Transverse colon (tissue), 4 donors: ENCODE measurements at regions not wholly inside any gene's neighbourhood (a gene's known extent, or its start where the extent isn't known, plus 50 kb on each side); places are given as distances from the start of the nearest gene placed in this dataset.
A peak's percentile ranks its signal among the peaks of the same experiment; 100 is the strongest.

Experiments
- DNase-seq: peaks from one replicate; pipeline ENCODE4 v3.0.0-alpha.2; 2019
- H3K27ac ChIP-seq, 4 donors: fragments of 200-600 bp; sonication (generic); 2 replicates each; pipeline ENCODE4 v1.5.1; 2016 to 2018; ENCODE audit warnings: inconsistent platforms in 4 of 4
- H3K27me3 ChIP-seq: fragments of 200-600 bp; sonication (generic); 2 replicates; pipeline ENCODE4 v1.5.1; 2017; ENCODE audit warnings: inconsistent platforms
- H3K36me3 ChIP-seq, 4 donors: fragments of 200-600 bp; sonication (generic); 2 replicates each; pipeline ENCODE4 v1.5.1; 2017 to 2019; ENCODE audit warnings: inconsistent platforms in 4 of 4
- H3K4me1 ChIP-seq, 4 donors: fragments of 200-600 bp; sonication (generic); 2 replicates each; pipeline ENCODE4 v1.5.1; 2017 to 2020; ENCODE audit warnings: inconsistent platforms in 4 of 4
- H3K4me3 ChIP-seq, 4 donors: fragments of 200-600 bp; sonication (generic); 1 replicate in 1 of 4; 2 replicates in 3 of 4; pipeline versions ENCODE4 v1.5.1 to v1.6.1; 2017 to 2019; ENCODE audit warnings: inconsistent platforms in 4 of 4
- H3K9me3 ChIP-seq, 2 donors: fragments of 200-600 bp; sonication (generic); 2 replicates each; pipeline ENCODE4 v1.5.1; 2017 to 2019; ENCODE audit warnings: inconsistent platforms in 2 of 2
- EP300 ChIP-seq: sonication (generic); formaldehyde crosslinking; IDR thresholded peaks from one replicate; pipeline ENCODE4 v1.6.1; 2017; ENCODE audit warnings: antibody characterized with exemption, low read depth
- POLR2A ChIP-seq: fragments of 450-650 bp; IDR thresholded peaks from one replicate; pipeline ENCODE4 v1.6.1; 2016; ENCODE audit warnings: antibody characterized with exemption, mild to moderate bottlenecking, moderate library complexity
- POLR2AphosphoS5 ChIP-seq, 3 donors: sonication (generic); formaldehyde crosslinking; IDR thresholded peaks; one replicate each; pipeline ENCODE4 v1.6.1; 2016; ENCODE audit warnings: antibody characterized with exemption in 3 of 3
- WGBS, 2 donors: methylation state at CpG; one replicate each; pipeline ENCODE4 v1.1.5; 2018; ENCODE audit warnings: low coverage in 1 of 2; 5-methylcytosine and 5-hydroxymethylcytosine counted together
- in situ Hi-C, 4 donors: fragments of 200-750 bp; cut with MboI; loops; one replicate each; pipeline versions ENCODE4 v1.15.0 to v1.15.1; 2017; ENCODE audit warnings: low sequenced_read_pairs in 3 of 4, low pct_ligation_motif_present in 1 of 4, low pct_unique_long_range_greater_than_20kb in 1 of 4
- intact Hi-C: fragments of 100-400 bp; cut with DNase I; formaldehyde crosslinking; loops from one replicate; pipeline ENCODE4 v1.15.1; 2023; ENCODE audit warnings: low total_unique reads
- TF ChIP-seq, protein P1 (sequence below), 5 experiments: fragments of 200-600 bp in 3 of 5; fragments of 450-650 bp in 2 of 5; sonication (generic) in 3 of 5; IDR thresholded peaks; 1 replicate in 2 of 5; 2 replicates in 3 of 5; pipeline ENCODE4 v1.5.1; 2016 to 2017; ENCODE audit warnings: antibody characterized with exemption in 5 of 5, inconsistent platforms in 3 of 5, mild to moderate bottlenecking in 2 of 5, moderate library complexity in 1 of 5

DNA sequence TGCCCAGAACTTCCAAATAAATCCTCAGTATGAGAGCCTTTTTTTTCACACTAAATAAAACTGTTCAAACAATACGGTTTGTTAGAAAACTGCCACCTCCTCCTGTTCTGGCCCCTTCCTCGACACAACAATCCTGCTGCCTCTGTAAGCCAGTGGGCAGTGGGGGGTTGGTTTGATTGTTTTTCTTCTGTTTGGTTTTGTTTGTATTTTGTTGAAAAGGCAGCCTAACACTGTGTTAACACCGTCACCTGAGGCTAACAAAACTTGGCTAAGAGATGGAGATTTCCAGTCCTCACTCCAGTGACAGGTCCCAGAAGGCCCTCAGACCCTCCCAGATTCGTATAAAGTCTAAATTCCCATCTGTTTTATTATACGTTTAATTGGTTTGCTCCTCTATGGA, 402.1 kb downstream of the ZNF521 start:
- no peaks in the 10 kb centered on the region for H3K9me3 ChIP-seq
- DNase-seq: no peak
- no peaks in the 10 kb centered on the region for H3K27me3 ChIP-seq
- in situ Hi-C loops: loop anchor here in 1 of 4 donors (25.0 kb wide), 1 partner anchor 113 kb away; no protein-coding TSS in a partner anchor
- no peak overlapping the region for H3K4me3 ChIP-seq
- 84 to 92% methylated on average over 3 to 5 of the region's 5 CpGs for WGBS, 2 donors
- intact Hi-C loops: no loop called here
- H3K36me3 ChIP-seq: no peaks in the 10 kb centered on the region
- H3K4me1 ChIP-seq: no peaks in the 10 kb centered on the region
- no peak overlapping the region for H3K27ac ChIP-seq
- TF ChIP-seq POLR2A (no peak), POLR2AphosphoS5 (IDR thresholded peaks at IDR 0.05) (no peak), EP300 (no peak)
- TF ChIP-seq, protein P1, sequence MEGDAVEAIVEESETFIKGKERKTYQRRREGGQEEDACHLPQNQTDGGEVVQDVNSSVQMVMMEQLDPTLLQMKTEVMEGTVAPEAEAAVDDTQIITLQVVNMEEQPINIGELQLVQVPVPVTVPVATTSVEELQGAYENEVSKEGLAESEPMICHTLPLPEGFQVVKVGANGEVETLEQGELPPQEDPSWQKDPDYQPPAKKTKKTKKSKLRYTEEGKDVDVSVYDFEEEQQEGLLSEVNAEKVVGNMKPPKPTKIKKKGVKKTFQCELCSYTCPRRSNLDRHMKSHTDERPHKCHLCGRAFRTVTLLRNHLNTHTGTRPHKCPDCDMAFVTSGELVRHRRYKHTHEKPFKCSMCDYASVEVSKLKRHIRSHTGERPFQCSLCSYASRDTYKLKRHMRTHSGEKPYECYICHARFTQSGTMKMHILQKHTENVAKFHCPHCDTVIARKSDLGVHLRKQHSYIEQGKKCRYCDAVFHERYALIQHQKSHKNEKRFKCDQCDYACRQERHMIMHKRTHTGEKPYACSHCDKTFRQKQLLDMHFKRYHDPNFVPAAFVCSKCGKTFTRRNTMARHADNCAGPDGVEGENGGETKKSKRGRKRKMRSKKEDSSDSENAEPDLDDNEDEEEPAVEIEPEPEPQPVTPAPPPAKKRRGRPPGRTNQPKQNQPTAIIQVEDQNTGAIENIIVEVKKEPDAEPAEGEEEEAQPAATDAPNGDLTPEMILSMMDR (IDR thresholded peaks at IDR 0.05): no peak

DNA sequence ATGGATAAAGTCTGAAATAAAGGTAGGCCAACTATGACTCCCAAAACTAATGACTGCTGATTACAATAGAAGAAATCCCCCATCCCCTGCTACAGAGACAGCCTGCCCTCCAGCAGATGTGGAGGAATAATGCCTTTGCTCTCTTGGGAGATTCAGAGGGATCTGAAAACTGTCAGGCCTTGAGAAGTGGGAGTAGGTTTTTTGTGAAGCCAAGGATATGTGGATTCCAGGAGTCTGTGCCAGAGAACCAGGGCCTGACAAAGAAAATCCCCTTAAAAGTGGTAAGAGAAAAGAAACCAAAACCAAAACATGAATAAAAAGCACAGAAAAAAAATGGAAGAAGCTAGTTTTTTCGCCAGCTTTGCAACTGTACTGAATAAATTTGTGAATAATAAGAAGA, 397.6 kb downstream of the ZNF521 start:
- H3K4me3 ChIP-seq: no peak overlapping the region
- no peaks in the 10 kb centered on the region for H3K9me3 ChIP-seq
- DNase-seq: no peak
- no peak overlapping the region for H3K27ac ChIP-seq
- intact Hi-C loops: no loop called here
- WGBS, 2 donors: 74 to 91% methylated on average over 1 of the region's 1 CpG
- peaks cover 0 to 3% (median 0%) of the 10 kb centered on the region in 4 donors for H3K4me1 ChIP-seq
- no peaks in the 10 kb centered on the region for H3K36me3 ChIP-seq
- H3K27me3 ChIP-seq: no peaks in the 10 kb centered on the region
- TF ChIP-seq POLR2A (no peak), EP300 (no peak), POLR2AphosphoS5 (IDR thresholded peaks at IDR 0.05) (no peak)
- TF ChIP-seq, protein P1 (IDR thresholded peaks at IDR 0.05): no peak
- in situ Hi-C loops: no loop called here

DNA sequence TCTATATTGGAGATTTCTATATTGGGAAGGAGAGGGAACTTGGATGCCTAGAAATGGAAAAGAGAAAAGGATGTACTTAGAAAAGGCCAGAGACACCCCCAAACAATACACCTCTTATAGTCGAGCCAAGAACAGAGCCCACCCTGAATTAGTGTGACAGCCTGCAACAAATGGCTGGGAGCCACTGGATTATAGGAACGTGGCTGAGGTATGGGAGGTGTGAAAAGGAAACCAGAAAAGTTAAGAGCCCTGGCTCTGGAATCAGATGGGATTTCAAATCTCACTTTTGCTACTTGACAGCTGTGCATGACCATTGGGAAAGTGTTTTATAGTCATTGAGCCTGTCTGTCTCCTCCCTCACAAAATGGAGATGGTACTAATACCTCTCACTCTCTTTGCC, 394.0 kb downstream of the ZNF521 start:
- Histone ChIP-seq H3K4me1 (peaks cover 0 to 3% (median 0%) of the 10 kb centered on the region in 4 donors), H3K27me3 (no peaks in the 10 kb centered on the region), H3K9me3 (no peaks in the 10 kb centered on the region), H3K4me3 (no peak overlapping the region), H3K27ac (no peak overlapping the region), H3K36me3 (no peaks in the 10 kb centered on the region)
- TF ChIP-seq, protein P1 (IDR thresholded peaks at IDR 0.05): no peak
- no peak for TF ChIP-seq POLR2AphosphoS5 (IDR thresholded peaks at IDR 0.05)
- TF ChIP-seq POLR2A: no peak
- no peak for TF ChIP-seq EP300
- intact Hi-C loops (no loop called here), in situ Hi-C loops (no loop called here)
- WGBS, 2 donors: 70 to 74% methylated on average over 2 of the region's 2 CpGs
- DNase-seq: no peak

DNA sequence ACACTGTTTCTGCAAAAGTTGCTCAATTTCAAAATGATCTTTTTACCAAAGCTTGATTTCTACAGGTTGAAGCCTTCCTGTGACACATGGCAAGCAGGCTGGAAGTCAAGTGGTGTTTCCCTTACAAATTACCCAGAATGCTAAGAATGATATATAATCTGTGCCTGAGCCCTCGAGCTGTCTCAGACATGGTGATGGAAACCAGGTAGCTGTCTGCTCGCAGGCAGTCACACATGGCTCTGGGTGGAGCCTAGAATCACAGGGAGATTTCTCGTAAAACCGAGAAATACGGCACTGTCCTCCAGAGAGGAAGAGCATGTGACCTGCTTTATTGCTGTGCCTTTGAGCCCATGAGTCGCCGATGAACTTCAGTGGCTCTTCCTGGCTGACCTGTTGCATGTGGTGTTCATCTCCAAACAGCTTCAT, 392.9 kb downstream of the ZNF521 start:
- Histone ChIP-seq H3K4me3 (no peak overlapping the region), H3K36me3 (no peaks in the 10 kb centered on the region), H3K4me1 (peaks cover 0 to 3% (median 0%) of the 10 kb centered on the region in 4 donors), H3K27me3 (no peaks in the 10 kb centered on the region), H3K27ac (no peak overlapping the region), H3K9me3 (no peaks in the 10 kb centered on the region)
- WGBS, 2 donors: 53 to 60% methylated on average over 2 to 7 of the region's 7 CpGs
- no peak for DNase-seq
- peak in 1 of 3 donors; percentile 46 for TF ChIP-seq POLR2AphosphoS5 (IDR thresholded peaks at IDR 0.05)
- TF ChIP-seq EP300: no peak
- no peak for TF ChIP-seq POLR2A
- in situ Hi-C loops (no loop called here), intact Hi-C loops (no loop called here)

DNA sequence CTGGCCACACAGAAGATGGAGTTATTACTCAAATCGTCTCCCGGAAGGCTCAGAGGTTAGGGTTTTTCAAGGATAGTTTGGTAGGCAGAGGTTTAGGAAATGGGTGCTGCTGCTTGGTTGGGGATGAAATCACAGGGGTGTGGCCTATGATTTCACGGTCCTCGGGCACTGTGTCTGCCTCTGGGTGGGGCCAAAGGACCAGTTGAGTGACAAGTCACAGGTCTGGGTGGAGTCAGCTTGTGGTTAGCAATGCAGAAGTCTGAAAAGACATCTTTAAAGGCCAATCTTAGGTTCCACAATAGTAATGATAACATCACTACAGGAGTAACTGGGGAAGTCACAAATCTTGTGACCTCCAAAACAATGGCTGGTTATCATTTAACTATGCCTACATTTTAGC, 387.8 kb downstream of the ZNF521 start:
- 50 to 60% methylated on average over 2 to 4 of the region's 4 CpGs for WGBS, 2 donors
- no peak overlapping the region for H3K4me3 ChIP-seq
- H3K36me3 ChIP-seq: no peaks in the 10 kb centered on the region
- peaks cover 0 to 4% (median 0%) of the 10 kb centered on the region in 4 donors for H3K4me1 ChIP-seq
- H3K9me3 ChIP-seq: no peaks in the 10 kb centered on the region
- H3K27ac ChIP-seq: no peak overlapping the region
- TF ChIP-seq POLR2A: no peak
- no peak for TF ChIP-seq EP300
- TF ChIP-seq, protein P1 (IDR thresholded peaks at IDR 0.05): no peak
- TF ChIP-seq POLR2AphosphoS5 (IDR thresholded peaks at IDR 0.05): no peak
- H3K27me3 ChIP-seq: no peaks in the 10 kb centered on the region
- intact Hi-C loops (no loop called here), in situ Hi-C loops (no loop called here)
- peak; percentile 22 for DNase-seq
